ENCODE measurements at regions not wholly inside any gene's neighbourhood (a gene's known extent, or its start where the extent isn't known, plus 50 kb on each side); places are given as distances from the start of the nearest gene placed in this dataset.

DNA sequence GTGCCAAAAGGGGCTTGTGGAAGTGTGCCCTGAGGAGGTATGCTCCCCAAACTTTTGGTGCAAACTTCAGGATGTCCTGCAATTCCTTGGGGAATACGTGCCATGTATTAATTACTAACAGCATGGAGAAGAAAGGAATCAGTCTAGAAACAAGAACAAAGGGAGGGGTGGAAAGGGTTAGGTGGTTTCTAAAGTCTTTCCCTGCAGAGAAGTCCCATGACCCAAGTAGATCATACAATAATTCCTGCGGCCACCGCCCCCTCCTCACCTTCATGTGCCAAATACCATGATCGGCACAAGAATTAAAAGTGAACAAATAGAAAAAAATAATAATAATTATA is 258.2 kb downstream of the PLPP3 start:
- in situ Hi-C loops (cut with HindIII; ENCODE audit: low sequenced_read_pairs), result no loop called here

DNA sequence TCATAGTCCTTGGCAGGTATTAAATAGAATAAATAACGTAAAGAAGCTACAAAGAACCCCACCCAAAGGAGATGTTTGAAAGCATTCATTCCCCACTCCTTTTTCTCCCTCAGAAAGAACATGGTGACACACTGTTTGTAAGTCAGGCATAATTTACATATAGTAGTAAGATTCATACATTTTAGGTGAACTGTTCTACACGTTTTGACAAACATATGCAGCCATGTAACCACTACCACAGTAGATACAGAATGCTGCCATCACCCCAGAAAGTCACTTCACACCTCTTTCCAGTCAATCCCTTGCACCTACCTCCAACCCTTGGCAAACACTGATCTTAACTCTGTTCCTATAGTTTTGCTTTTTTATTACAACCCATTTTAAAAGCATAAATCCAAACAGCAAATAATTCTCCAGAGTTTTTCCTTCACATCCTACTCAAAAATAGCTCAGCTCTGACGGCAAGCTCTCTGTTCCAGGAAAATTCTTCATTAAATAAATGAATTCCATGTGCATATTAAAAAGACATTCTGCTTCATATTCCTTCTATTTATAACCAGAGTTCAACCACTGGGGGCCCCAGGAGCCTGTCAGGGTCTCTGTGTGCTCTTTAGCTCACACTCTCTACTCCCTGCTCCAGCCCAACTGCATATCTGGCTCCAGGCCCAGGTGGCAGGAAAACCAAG is 258.8 kb downstream of the PLPP3 start:
- in situ Hi-C loops (cut with HindIII; ENCODE audit: low sequenced_read_pairs), result no loop called here

DNA sequence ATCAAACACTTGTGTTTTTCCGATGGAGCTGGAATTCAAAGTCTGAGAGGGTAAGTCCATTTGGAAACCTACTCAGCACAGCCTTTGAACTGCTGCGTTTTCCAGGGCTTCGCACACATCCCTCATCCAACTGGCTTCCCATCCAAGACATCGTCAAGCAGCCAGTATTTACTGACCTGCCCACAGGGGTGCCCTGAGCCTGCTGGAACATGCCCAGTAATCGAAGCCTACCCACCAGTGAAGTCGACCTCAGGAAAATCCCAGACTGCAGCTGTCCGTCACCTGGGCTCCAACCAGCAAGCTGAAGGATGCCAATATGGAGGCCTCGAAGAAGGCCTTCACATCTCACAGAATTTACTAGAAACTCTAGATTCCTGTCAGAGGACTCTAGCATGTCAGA is 261.6 kb downstream of the PLPP3 start:
- in situ Hi-C loops (cut with HindIII; ENCODE audit: low sequenced_read_pairs), result loop anchor here (5.0 kb wide), 1 partner anchor 55 kb away; no protein-coding TSS in a partner anchor

DNA sequence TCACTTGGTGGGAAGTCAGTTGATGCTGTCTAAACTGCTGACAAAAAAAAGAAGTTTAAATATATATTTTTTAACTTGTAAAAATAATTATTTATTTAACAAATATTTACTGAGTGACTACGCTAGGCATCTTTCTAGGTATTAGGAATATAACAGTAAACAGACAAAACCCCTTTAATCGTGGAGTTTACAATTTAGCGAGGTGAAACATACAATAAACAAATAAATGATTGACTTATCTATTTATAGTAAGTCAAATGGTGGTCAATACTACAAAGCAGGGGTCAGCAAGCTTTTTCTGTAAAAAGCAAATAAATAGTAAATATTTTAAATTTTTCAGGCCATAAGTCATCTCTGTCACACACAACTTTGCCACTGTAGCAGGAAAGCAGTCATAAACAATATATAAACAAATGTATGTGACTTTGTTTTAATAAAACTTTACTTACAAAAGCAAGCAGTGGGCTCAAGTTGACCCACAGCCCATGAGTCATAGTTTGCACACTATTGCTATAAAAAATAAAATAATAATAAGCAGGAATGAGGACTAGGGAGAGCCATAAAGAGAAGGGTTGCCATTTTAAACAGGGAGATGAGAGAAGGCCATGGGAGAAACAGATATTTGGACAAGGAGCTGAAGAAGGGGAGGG is 263.9 kb downstream of the PLPP3 start:
- in situ Hi-C loops (cut with HindIII; ENCODE audit: low sequenced_read_pairs), result loop anchor here (5.0 kb wide), 1 partner anchor 57 kb away; no protein-coding TSS in a partner anchor

DNA sequence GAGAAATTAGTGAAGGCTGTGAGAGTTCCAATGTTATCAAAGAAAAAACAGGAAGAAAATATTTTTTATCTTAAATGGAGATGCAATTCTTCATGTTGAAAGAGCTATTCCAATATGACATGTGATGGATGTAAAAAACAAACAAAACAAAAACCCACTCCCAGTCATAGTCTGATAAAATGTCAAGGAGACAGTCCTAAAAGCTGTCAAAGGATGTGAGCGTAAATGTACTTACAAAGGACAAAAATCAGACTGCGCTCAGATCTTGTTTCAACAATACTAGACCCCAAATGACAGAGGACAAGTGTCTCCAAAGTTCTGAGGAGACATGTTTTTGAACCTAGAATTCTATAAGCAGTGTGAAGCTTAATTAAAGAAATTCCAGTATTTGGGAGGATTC is 265.8 kb downstream of the PLPP3 start:
- in situ Hi-C loops (cut with HindIII; ENCODE audit: low sequenced_read_pairs), result no loop called here

DNA sequence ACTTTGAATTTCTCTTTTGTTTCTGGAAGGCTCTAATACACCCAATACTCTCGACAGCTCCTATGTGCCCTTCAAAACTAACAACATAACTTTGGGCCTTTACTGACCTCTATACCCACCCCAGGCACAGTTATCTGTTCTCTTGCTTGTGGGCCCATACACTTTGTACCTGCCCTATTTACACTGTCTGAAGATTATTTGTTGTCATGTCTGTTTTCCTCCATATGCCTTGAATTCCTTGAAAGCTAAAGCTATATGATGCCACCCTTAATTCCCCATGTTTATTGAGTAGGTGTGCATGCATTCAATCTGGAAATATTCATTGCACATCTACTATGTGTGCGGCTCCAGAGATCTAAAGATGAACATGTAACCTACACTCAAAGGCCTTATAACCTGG is 267.6 kb downstream of the PLPP3 start:
- in situ Hi-C loops (cut with HindIII; ENCODE audit: low sequenced_read_pairs), result no loop called here

DNA sequence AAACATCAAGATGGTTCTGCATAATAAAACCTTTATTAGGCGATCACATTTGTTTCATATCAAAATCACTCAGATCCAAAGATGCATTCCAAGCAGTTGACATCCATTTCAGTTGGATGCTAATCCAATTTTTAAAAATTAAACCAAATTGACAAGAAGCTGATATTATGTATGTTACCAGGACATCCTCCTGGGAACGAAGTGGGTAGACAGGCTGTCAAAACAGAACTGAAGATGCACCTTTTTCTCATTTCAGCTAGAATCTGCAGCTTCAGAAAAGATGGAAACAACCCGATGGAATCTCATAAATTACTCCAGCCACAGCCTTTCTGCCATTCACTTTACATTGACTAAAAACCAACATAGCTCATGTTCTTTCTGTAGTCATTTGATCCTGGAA is 268.4 kb downstream of the PLPP3 start:
- in situ Hi-C loops (cut with HindIII; ENCODE audit: low sequenced_read_pairs), result no loop called here

DNA sequence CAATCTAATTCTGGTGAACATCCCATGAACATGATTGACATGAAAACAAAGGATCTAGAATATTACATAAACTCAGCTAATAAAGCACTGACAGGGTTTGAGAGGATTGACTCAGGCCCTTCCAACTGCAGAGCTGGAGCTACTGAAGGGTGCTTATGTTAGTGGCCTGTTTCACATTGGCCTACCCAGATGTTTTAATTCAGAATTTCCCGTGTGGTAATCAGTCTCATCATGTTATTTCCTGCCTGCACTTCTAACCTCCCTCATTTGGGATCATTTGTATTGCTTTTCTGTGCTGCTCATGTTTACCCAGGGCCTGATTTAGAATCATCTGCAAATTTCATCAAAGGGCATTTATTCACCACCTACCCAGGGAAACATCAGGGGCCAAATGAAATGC is 270.3 kb downstream of the PLPP3 start:
- in situ Hi-C loops (cut with HindIII; ENCODE audit: low sequenced_read_pairs), result no loop called here

DNA sequence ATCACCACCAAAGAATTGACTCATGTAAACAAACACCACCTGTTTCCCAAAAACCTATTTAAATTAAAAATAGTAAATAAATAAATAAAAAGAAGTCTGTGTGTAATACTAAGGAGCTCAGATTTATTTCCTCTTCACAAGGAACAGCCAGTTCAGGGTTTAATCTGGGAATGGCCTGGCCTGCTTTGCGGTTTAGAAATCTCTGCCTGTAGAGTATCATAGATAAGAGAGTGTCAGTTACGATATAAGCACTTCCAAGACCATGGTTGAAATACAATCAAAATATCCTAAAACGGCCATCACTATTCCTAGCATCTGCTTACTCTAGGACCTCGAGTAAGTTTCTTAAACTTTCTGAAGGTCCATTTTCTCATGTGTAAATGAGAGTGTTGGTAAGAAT is 274.4 kb downstream of the PLPP3 start:
- in situ Hi-C loops (cut with HindIII; ENCODE audit: low sequenced_read_pairs), result no loop called here

DNA sequence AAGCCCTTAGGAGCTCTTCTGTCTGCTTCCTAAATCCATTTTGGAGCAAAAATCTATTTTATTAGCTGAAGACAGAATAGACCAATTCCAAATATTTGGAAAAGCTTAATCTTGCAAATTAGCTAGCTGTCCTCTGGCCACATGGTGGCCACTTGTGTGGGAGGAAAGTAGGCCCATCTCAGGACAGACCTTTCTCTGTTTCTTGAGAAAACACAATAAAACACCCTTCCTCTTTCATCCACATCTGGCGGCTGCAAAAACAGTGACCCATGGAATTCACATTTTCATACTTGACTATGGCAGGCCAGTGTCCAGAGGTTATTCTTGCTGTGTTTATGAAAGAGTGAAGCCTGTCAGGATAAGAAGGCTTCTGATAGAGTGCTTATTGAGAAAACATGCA is 275.6 kb downstream of the PLPP3 start:
- in situ Hi-C loops (cut with HindIII; ENCODE audit: low sequenced_read_pairs), result no loop called here

DNA sequence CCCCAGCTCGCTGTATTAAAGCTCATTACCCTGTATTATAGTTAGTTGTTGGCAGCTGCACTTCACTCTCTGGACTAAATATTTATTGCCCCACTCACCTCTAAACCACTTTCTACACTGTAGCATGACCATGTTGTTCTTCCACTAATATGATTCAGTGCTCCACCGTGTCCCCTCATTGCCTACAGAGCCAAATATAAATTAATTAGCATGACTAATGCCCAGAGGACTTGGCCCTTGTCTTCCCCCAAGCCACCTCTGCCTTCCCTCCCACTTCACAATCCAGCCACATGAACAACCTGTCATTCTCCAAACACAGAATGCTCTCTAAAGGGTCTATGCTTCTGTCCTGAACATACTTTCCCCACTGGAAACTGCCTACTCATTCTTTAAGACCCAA is 276.5 kb downstream of the PLPP3 start:
- in situ Hi-C loops (cut with HindIII; ENCODE audit: low sequenced_read_pairs), result no loop called here

DNA sequence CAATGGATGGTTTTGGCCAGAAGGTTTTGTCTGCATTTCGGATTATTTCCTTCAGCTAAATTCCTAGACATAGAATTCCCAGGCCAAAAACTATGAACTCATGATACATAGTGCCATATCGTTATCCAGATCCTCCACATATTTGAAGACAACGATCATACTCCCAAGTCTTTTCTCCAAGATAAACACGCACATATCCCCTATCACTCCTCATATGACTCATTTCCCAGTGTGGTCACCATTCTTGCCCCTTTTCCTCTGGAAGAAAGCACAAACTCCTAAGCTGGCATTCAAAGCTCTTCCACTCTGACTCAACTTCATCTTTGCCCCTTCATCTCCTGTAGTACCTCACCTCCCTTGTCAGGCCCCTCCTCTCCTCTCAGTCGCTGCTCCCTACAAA is 277.6 kb downstream of the PLPP3 start:
- in situ Hi-C loops (cut with HindIII; ENCODE audit: low sequenced_read_pairs), result no loop called here

DNA sequence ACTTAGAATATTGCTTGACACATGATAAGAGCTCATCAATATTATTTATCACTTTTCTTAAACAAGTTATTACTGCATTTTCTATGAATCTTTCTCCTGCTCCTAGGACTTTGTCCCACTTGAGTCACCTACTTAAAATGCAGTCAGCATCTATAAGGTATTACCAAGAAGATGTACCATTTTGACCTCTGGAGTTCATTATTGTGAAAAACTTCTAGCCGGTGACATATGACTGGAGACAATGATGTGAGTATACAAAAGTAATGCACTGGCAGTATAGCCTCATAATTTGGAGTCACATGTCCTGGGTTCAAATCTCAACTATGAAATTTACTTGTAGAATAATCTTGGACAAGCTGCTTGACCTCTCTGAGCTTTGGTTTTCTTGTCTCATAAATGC is 278.5 kb downstream of the PLPP3 start:
- in situ Hi-C loops (cut with HindIII; ENCODE audit: low sequenced_read_pairs), result no loop called here

DNA sequence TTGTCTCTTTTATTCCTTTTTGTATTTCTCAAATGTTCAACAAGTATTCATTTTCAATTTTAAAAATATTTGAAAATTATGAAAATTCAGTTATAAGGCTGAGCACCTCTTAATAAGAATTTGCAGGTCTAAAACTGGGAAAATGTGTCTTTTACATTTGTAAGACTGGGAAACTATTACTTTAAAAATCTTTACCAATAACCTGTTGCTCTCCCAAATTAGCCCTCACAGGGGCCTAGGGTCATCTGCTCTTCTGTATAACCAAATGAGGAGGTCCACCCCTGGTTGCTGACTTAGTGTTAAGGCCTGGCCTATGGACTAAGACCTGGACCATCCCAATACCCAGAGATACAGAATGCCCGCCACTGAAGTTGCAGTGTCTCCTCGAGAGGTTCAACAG is 280.5 kb downstream of the PLPP3 start:
- in situ Hi-C loops (cut with HindIII; ENCODE audit: low sequenced_read_pairs), result no loop called here

DNA sequence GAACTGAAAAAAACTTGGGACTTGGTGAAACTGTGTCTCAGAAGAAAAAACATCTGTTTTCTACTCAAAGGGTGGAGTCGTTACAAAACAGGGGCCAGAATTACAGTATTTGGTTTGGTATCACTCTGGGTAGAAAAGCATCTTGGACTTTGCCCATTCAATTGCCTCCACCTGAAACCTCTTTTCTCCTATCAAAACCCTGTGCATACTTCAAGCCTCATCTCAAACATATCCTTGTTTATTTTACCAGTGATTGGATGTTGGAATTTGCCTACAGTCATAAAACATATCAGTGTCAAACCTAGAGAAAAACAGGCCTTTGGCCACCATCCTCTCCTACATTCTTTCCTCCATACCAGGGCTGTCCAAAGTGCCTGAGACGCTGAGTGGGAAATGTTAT is 281.5 kb downstream of the PLPP3 start:
- in situ Hi-C loops (cut with HindIII; ENCODE audit: low sequenced_read_pairs), result no loop called here

DNA sequence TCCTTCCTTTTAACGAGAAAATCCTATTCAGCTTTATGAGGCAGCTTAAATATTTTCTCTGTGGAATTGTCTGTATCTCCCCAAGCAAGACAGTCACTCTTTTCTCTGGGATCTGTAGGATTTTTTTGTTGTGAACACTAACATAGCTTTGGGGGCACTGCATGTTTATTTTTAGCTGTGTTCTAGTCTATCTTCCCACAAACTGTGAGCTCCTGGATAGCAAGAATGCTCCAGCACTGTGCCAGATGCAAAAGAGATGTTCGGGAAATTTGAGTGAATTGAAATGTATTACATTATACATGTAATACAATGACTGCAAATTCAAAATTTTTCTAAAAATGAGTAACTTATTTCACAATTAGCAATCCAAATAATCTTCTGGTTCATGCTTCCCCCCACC is 282.2 kb downstream of the PLPP3 start:
- in situ Hi-C loops (cut with HindIII; ENCODE audit: low sequenced_read_pairs), result no loop called here

DNA sequence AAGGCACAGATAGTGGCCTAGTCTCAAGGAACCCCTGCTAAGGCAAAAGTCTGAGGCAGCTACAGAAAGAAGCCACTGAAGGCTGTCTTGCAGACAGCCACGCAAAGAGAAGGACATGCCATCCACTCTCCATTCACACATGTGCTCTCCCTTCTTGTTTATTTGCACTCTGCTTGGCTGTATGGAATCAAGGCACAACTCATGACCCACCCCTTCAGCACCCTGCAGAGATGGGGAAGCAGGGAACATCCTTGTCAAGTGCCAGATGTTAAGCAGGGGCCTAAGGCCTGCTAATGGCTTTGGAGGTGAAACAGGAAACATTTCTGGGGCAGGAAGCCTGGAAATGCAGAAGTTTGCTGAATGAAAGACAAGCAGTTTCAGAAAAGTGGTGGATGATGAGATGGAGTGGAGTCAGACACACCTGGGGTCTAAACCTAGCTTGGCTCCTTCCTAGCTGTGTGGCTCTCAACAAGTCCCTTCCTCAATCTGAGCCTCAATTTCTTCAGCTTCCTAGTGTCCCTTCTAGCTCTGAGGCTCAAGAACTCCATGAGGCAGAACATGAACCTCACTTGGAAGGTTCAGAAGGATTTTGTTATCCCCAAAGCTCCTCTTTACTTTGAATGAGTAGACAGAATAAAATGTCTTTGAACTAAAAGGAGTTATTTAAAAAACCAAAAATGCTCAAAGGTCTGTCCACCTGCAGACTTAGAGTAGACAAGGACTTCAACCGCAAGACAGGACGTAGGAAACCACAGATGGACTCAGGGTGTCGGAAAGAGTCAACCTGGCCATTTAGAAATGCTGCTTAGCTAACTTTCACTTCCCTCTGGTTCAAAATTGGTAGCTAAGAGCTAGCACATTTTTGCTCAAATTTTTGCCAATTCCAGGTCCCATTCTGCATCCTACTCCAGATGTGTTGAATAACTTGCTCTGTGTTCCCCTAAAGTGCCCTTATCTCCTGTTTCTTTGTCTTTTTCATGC is 283.1 kb downstream of the PLPP3 start:
- in situ Hi-C loops (cut with HindIII; ENCODE audit: low sequenced_read_pairs), result no loop called here

DNA sequence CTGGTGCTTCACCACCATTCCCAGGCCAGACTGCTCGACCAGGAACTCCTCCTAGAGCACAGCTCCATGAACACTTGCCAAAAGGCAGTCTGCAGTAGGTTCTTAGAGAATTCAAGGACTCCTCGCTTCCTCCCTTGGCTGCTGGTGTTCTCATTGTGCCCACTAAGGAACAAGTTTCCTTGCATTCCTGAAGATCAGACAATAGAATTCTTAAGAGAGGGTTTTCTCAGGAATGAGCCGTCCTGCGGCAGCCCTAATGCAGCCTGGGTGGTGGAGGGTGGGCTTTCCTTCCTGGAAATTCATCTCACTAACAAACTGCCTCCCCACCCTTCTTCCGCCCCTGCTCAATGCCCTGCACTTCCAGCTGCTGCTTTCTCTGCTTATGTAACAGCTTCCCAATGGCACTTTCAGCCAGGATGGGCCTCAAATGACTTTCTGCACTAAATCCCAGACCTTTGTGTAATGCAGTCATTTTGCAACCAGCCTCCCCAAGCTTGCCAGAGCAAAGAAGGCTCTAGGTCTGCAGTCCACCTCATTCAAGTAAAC is 287.9 kb downstream of the PLPP3 start:
- in situ Hi-C loops (cut with HindIII; ENCODE audit: low sequenced_read_pairs), result no loop called here

DNA sequence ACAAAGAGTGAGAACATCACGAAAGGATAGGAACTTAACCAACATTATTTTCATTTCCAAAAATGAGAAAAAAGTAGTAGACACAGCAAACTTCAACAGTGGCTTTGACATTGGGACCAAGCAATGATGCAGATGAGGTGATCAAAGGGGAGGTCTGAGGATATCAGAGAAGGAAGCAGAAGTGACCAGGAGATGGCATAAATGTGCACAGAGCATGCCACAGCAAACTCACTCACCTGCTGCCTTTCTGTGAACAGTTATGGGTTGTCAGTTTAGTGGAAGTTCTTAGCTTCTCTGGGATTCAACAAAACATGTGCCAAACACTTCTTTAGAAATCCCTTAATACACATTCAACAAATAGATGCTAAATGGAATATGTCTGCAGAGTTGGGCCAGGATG is 290.1 kb downstream of the PLPP3 start:
- in situ Hi-C loops (cut with HindIII; ENCODE audit: low sequenced_read_pairs), result no loop called here

DNA sequence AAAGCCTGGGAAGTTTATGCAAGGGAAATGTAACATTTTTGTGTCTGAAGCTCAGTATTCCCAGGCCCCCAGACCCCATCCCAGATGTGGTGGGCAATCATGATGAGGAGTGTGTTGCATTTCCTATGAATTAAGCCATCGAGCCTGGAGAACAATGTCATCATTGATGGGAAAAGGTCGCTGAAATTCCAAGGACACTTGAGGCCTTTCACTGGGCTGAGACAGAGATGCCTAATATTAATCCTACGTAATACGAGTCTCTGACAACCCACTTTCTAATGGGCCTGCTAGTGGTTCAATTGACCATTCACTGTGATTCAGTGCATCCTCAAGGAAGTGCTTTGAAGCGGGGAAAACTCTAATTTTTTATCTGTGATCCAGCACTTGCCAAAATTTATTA is 291.6 kb downstream of the PLPP3 start:
- in situ Hi-C loops (cut with HindIII; ENCODE audit: low sequenced_read_pairs), result no loop called here

DNA sequence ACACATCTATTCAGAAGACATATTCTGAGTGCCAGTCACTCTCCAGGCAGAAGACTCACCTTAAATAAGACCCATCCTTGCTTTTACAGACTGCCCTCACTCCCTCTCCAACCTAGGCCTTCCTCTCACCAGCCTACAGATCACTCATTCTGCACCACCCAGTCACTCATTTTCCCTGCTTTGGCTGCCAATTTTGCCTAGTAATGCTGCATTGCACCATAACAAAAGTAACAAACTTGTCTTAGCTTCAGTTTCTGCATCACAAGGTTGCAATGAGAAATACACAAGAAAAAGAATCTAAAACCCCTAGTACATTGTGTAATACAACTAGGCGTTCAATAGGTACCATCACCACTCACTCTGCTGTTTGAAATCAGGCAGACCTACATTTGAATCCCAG is 292.4 kb downstream of the PLPP3 start:
- in situ Hi-C loops (cut with HindIII; ENCODE audit: low sequenced_read_pairs), result no loop called here

DNA sequence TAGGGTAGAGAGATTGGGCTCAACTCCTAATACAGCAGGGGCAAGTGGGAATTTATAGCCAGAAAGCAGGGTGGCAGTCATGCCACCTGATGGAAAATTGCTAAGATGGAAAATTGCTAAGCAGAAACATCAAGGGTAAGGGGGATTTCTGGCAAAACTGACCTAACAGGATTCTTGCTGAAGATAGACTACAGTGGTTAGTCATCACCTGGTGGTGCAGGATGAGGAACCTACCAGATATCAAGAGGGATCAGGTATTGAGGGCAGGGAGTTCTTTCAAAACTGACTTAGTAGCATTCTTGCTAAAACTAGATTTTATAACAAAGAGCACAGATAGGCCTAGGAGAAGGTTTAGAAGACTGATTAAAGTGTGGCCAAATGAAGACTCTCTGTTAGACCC is 292.9 kb downstream of the PLPP3 start:
- in situ Hi-C loops (cut with HindIII; ENCODE audit: low sequenced_read_pairs), result no loop called here

Measured in endothelial cell of hepatic sinusoid (primary cell).